ENCODE measurements at regions not wholly inside any gene's neighbourhood (a gene's known extent, or its start where the extent isn't known, plus 50 kb on each side); places are given as distances from the start of the nearest gene placed in this dataset.

DNA sequence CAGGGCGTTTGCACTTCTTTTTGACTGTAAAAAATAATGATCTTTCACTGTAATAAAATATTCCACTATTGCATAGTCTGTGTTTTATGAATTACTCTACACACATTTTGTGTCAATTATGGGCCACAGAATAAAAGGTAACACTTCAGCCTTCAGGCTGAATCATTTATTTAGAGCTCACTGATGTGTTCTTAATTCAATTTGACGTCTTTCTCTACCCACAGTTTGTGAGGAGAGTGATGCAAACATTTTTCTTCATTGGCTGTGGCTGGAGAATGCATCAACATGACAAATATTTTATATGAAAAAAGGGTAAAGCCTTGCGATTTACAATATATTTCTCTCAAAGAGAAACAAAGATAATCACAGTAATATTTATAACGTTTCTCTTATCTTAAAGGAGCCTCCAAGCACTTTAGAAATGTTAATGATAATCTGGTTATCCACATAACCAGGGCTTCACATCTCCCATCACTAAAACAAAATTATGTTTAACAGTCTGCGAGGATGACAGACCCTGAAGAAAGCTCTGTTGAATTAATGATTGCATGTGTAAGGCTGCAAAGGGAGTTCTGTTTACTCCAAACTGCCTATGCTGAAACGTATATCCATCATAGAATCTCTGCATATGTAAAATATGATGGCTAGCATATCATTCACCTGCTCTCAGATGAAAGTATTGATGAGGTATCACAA lies 951.3 kb downstream of the ZPLD1 start:
- 80% methylated on average over 1 of the region's 6 CpGs for WGBS (ENCODE audit: insufficient coverage)
- Histone ChIP-seq H3K4me3 (ENCODE audit: low read length) (no peak overlapping the region), H3K9me3 (ENCODE audit: control insufficient read depth, insufficient read depth, low read length) (no peaks in the 10 kb centered on the region), H3K4me1 (ENCODE audit: control insufficient read depth, insufficient read depth, low read length) (no peaks in the 10 kb centered on the region), H3K27ac (ENCODE audit: low read length) (no peak overlapping the region), H3K36me3 (ENCODE audit: control insufficient read depth, insufficient read depth, low read length) (no peaks in the 10 kb centered on the region), H3K27me3 (ENCODE audit: control insufficient read depth, insufficient read depth, low read length) (no peaks in the 10 kb centered on the region)
- DNase-seq = no peak
- H3K36me3 Mint-ChIP-seq = no peaks in the 10 kb centered on the region
- no peaks in the 10 kb centered on the region for H3K4me1 Mint-ChIP-seq
- TF ChIP-seq, protein P1, sequence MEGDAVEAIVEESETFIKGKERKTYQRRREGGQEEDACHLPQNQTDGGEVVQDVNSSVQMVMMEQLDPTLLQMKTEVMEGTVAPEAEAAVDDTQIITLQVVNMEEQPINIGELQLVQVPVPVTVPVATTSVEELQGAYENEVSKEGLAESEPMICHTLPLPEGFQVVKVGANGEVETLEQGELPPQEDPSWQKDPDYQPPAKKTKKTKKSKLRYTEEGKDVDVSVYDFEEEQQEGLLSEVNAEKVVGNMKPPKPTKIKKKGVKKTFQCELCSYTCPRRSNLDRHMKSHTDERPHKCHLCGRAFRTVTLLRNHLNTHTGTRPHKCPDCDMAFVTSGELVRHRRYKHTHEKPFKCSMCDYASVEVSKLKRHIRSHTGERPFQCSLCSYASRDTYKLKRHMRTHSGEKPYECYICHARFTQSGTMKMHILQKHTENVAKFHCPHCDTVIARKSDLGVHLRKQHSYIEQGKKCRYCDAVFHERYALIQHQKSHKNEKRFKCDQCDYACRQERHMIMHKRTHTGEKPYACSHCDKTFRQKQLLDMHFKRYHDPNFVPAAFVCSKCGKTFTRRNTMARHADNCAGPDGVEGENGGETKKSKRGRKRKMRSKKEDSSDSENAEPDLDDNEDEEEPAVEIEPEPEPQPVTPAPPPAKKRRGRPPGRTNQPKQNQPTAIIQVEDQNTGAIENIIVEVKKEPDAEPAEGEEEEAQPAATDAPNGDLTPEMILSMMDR (IDR thresholded peaks at IDR 0.05) = no peak
- peaks cover 6 to 7% of the 10 kb centered on the region in 2 donors for H3K9me3 Mint-ChIP-seq
- intact Hi-C loops (cut with micrococcal nuclease) = no loop called here
- H3K4me3 Mint-ChIP-seq = no peak overlapping the region
- H3K27ac Mint-ChIP-seq = no peak overlapping the region
- H3K27me3 Mint-ChIP-seq (ENCODE audit: low read depth in 2 of 2) = no peaks in the 10 kb centered on the region
- ATAC-seq = no peak

DNA sequence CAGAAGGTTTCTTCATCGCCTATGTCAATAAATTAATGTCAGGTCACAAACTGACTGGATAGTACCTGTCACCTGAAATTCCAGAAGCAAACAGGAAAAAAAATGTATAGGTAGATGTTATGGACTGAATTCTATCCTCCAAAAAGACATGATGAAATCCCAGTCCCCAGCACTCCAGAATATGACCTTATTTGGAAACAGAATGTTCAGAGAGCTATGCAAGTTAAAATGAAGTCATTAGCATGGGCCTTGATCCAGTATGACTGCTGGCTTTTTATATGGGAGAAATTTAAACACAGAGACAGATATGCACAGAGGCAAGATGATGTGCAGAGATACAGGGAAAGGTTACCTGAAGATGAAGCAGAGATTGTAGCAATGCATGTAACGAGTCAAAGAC lies 953.4 kb downstream of the ZPLD1 start:
- Histone ChIP-seq H3K4me1 (ENCODE audit: control insufficient read depth, insufficient read depth, low read length) (no peaks in the 10 kb centered on the region), H3K27me3 (ENCODE audit: control insufficient read depth, insufficient read depth, low read length) (no peaks in the 10 kb centered on the region), H3K36me3 (ENCODE audit: control insufficient read depth, insufficient read depth, low read length) (no peaks in the 10 kb centered on the region), H3K4me3 (ENCODE audit: low read length) (no peak overlapping the region), H3K9me3 (ENCODE audit: control insufficient read depth, insufficient read depth, low read length) (no peaks in the 10 kb centered on the region), H3K27ac (ENCODE audit: low read length) (no peak overlapping the region)
- TF ChIP-seq, protein P1 (IDR thresholded peaks at IDR 0.05) = no peak
- WGBS (ENCODE audit: insufficient coverage) = 65% methylated on average over 2 of the region's 2 CpGs
- Mint-ChIP-seq H3K27ac (no peak overlapping the region), H3K4me1 (no peaks in the 10 kb centered on the region), H3K27me3 (ENCODE audit: low read depth in 2 of 2) (no peaks in the 10 kb centered on the region), H3K9me3 (peaks cover 2 to 3% of the 10 kb centered on the region in 2 donors), H3K4me3 (no peak overlapping the region), H3K36me3 (no peaks in the 10 kb centered on the region)
- ATAC-seq (no peak), DNase-seq (no peak)
- intact Hi-C loops (cut with micrococcal nuclease) = no loop called here

DNA sequence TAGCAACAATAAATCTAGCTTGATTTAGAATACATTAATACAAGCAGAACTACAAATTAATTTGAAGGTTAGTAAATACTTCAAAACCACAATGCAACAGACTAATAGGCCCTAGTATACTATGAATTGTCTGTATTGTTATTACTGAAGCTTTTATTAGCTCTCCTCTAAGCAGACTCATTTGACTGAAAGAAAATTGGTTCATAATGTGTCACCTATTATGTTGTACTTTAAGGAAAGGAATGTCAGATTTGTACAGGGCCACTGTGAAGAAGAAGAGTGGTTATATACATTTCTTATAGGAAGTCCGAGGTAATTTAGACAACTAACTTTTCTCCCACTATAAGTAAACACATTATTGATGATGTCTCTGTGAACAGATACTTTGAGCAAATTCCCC lies 954.5 kb downstream of the ZPLD1 start:
- peaks cover 2 to 3% of the 10 kb centered on the region in 2 donors for H3K9me3 Mint-ChIP-seq

More for the DNA sequence above, 954.5 kb downstream of the ZPLD1 start:
- TF ChIP-seq, protein P1 (IDR thresholded peaks at IDR 0.05) = no peak
- Mint-ChIP-seq H3K27ac (no peak overlapping the region), H3K4me3 (no peak overlapping the region), H3K36me3 (no peaks in the 10 kb centered on the region), H3K4me1 (no peaks in the 10 kb centered on the region), H3K27me3 (ENCODE audit: low read depth in 2 of 2) (no peaks in the 10 kb centered on the region)
- no peak overlapping the region for H3K4me3 ChIP-seq (ENCODE audit: low read length)
- no peaks in the 10 kb centered on the region for H3K27me3 ChIP-seq (ENCODE audit: control insufficient read depth, insufficient read depth, low read length)
- H3K36me3 ChIP-seq (ENCODE audit: control insufficient read depth, insufficient read depth, low read length) = no peaks in the 10 kb centered on the region
- no peak overlapping the region for H3K27ac ChIP-seq (ENCODE audit: low read length)
- WGBS (ENCODE audit: insufficient coverage) = no CpG with 5 or more reads among the region's 1 CpG
- H3K4me1 ChIP-seq (ENCODE audit: control insufficient read depth, insufficient read depth, low read length) = no peaks in the 10 kb centered on the region
- H3K9me3 ChIP-seq (ENCODE audit: control insufficient read depth, insufficient read depth, low read length) = no peaks in the 10 kb centered on the region
- intact Hi-C loops (cut with micrococcal nuclease) = no loop called here
- ATAC-seq = no peak
- no peak for DNase-seq
